Nephron (organoid): ENCODE measurements at regions not wholly inside any gene's neighbourhood (a gene's known extent, or its start where the extent isn't known, plus 50 kb on each side); places are given as distances from the start of the nearest gene placed in this dataset.

Experiments
- H3K27ac Mint-ChIP-seq, 3 experiments: 2 replicates each; pipeline ENCODE4 v1.8.0; 2020; ENCODE audit warnings: mixed read lengths in 3 of 3, mild to moderate bottlenecking in 2 of 3, moderate library complexity in 1 of 3
- H3K27me3 Mint-ChIP-seq: 2 replicates; pipeline ENCODE4 v1.8.0; 2021; ENCODE audit warnings: low read depth, mild to moderate bottlenecking, moderate library complexity, mixed read lengths
- H3K36me3 Mint-ChIP-seq: 2 replicates; pipeline ENCODE4 v1.8.0; 2020; ENCODE audit warnings: low read depth, mixed read lengths
- H3K4me1 Mint-ChIP-seq: 2 replicates; pipeline ENCODE4 v1.8.0; 2020; ENCODE audit warnings: mixed read lengths
- H3K4me3 Mint-ChIP-seq, 3 experiments: 2 replicates each; pipeline ENCODE4 v1.8.0; 2020; ENCODE audit warnings: mild to moderate bottlenecking in 3 of 3, mixed read lengths in 3 of 3, moderate library complexity in 2 of 3
- H3K9me3 Mint-ChIP-seq: 2 replicates; pipeline ENCODE4 v1.8.0; 2020; ENCODE audit warnings: mixed read lengths
- CTCF ChIP-seq, 3 experiments: fragments of 200-600 bp; sonication (generic); IDR thresholded peaks; one replicate each; pipeline ENCODE4 v1.5.0; 2021; ENCODE audit warnings: antibody characterized with exemption in 3 of 3; ENCODE audit not compliant: unreplicated experiment in 3 of 3

- no peak overlapping the region for H3K27ac Mint-ChIP-seq
- H3K27me3 Mint-ChIP-seq: peaks cover 7% of the 10 kb centered on the region
- no peak overlapping the region for H3K4me3 Mint-ChIP-seq
- peaks cover 13% of the 10 kb centered on the region for H3K4me1 Mint-ChIP-seq
- no peak for TF ChIP-seq CTCF (IDR thresholded peaks at IDR 0.05; ENCODE audit: unreplicated experiment in 3 of 3)
- no peaks in the 10 kb centered on the region for H3K36me3 Mint-ChIP-seq
- H3K9me3 Mint-ChIP-seq: no peaks in the 10 kb centered on the region
Measured at GRCh38 chr5:24351285-24351684, 293.5 kb downstream of the CDH10 start.

- H3K27ac Mint-ChIP-seq: peak overlapping the region in 2 of 3 experiments; percentile 16 to 41
- no peaks in the 10 kb centered on the region for H3K9me3 Mint-ChIP-seq
- peaks cover 7% of the 10 kb centered on the region for H3K27me3 Mint-ChIP-seq
- no peak for TF ChIP-seq CTCF (IDR thresholded peaks at IDR 0.05; ENCODE audit: unreplicated experiment in 3 of 3)
- H3K36me3 Mint-ChIP-seq: no peaks in the 10 kb centered on the region
- no peak overlapping the region for H3K4me3 Mint-ChIP-seq
- H3K4me1 Mint-ChIP-seq: peaks cover 13% of the 10 kb centered on the region
Measured at GRCh38 chr5:24353016-24353415, 291.8 kb downstream of the CDH10 start.

GRCh38 chr5:24353611-24354010 is 291.2 kb downstream of the CDH10 start:
- Mint-ChIP-seq H3K4me1 (peaks cover 13% of the 10 kb centered on the region), H3K36me3 (no peaks in the 10 kb centered on the region), H3K27ac (peak overlapping the region in 2 of 3 experiments; percentile 16 to 41), H3K27me3 (peaks cover 7% of the 10 kb centered on the region), H3K4me3 (no peak overlapping the region), H3K9me3 (no peaks in the 10 kb centered on the region)
- no peak for TF ChIP-seq CTCF (IDR thresholded peaks at IDR 0.05; ENCODE audit: unreplicated experiment in 3 of 3)

- no peak for TF ChIP-seq CTCF (IDR thresholded peaks at IDR 0.05; ENCODE audit: unreplicated experiment in 3 of 3)
- H3K4me1 Mint-ChIP-seq: peaks cover 22% of the 10 kb centered on the region
- peak overlapping the region in 2 of 3 experiments; percentile 14 to 20 for H3K27ac Mint-ChIP-seq
- H3K27me3 Mint-ChIP-seq: peaks cover 3% of the 10 kb centered on the region
- H3K36me3 Mint-ChIP-seq: no peaks in the 10 kb centered on the region
- H3K4me3 Mint-ChIP-seq: no peak overlapping the region
- peaks cover 6% of the 10 kb centered on the region for H3K9me3 Mint-ChIP-seq
Measured at GRCh38 chr5:24363789-24364481, 280.8 kb downstream of the CDH10 start.

GRCh38 chr5:24364711-24365110 is 280.1 kb downstream of the CDH10 start:
- Mint-ChIP-seq H3K4me1 (peaks cover 22% of the 10 kb centered on the region), H3K36me3 (no peaks in the 10 kb centered on the region), H3K4me3 (no peak overlapping the region), H3K27ac (peak overlapping the region in 1 of 3 experiments; percentile 33), H3K27me3 (peaks cover 3% of the 10 kb centered on the region), H3K9me3 (peaks cover 6% of the 10 kb centered on the region)
- TF ChIP-seq CTCF (IDR thresholded peaks at IDR 0.05; ENCODE audit: unreplicated experiment in 3 of 3): no peak

GRCh38 chr5:24365406-24365805 is 279.4 kb downstream of the CDH10 start:
- no peak for TF ChIP-seq CTCF (IDR thresholded peaks at IDR 0.05; ENCODE audit: unreplicated experiment in 3 of 3)
- Mint-ChIP-seq H3K27ac (peak overlapping the region in 1 of 3 experiments; percentile 33), H3K4me1 (peaks cover 22% of the 10 kb centered on the region), H3K9me3 (peaks cover 6% of the 10 kb centered on the region), H3K36me3 (no peaks in the 10 kb centered on the region), H3K4me3 (no peak overlapping the region), H3K27me3 (peaks cover 3% of the 10 kb centered on the region)
